ENCODE measurements at regions not wholly inside any gene's neighbourhood (a gene's known extent, or its start where the extent isn't known, plus 50 kb on each side); places are given as distances from the start of the nearest gene placed in this dataset.

DNA sequence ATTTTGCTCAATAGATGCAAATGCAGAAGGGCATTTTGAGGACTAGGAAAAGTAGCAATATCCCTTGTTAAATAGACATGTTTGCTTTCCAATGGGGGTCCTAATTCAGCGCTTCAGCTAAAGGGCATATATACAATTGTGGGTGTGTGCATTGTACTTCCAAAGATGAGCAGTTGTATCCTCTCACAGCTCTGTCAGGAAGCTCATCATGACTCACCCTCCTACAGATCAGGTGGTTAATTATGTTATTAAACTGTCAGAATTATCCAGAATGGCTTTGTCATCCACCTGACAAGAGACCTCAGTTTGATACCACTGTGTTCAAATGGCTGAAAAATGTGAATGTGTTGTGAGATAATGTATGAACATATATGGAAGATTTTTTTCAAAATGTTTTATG, 252.2 kb upstream of the MTNR1B start:
- TF ChIP-seq CTCF (IDR thresholded peaks at IDR 0.05; ENCODE audit: insufficient read depth, low read length, poor library complexity, severe bottlenecking) (no peak), EZH2phosphoT487 (conservative IDR thresholded peaks at IDR 0.05; ENCODE audit: low read length) (no peak)

Measured in SU-DHL-6 (cell line).